Prostate gland (tissue), 2 donors: ENCODE measurements at regions not wholly inside any gene's neighbourhood (a gene's known extent, or its start where the extent isn't known, plus 50 kb on each side); places are given as distances from the start of the nearest gene placed in this dataset.

Experiments used
- DNase-seq: peaks from one replicate; pipeline ENCODE4 v3.0.0-alpha.2; 2019; ENCODE audit warnings: low spot score
- H3K27ac ChIP-seq, 2 donors: fragments of 200-600 bp; sonication (generic); 2 replicates each; pipeline ENCODE4 v1.5.1; 2017 to 2019
- H3K27me3 ChIP-seq: fragments of 200-600 bp; sonication (generic); replicated peaks from 2 replicates; pipeline ENCODE4 v1.5.1; 2019; ENCODE audit not compliant: insufficient read depth
- H3K36me3 ChIP-seq, 2 donors: fragments of 200-600 bp; sonication (generic); 1 replicate in 1 of 2; 2 replicates in 1 of 2; pipeline versions ENCODE4 v1.5.1 to v1.8.1; 2017 to 2019
- H3K4me1 ChIP-seq: fragments of 200-600 bp; sonication (generic); replicated peaks from 2 replicates; pipeline ENCODE4 v1.5.1; 2019
- H3K4me3 ChIP-seq, 2 donors: fragments of 200-600 bp; sonication (generic); 2 replicates each; pipeline ENCODE4 v1.5.1; 2017 to 2019
- H3K9me3 ChIP-seq: fragments of 200-600 bp; sonication (generic); 2 replicates; pipeline ENCODE4 v1.5.1; 2017
- CTCF ChIP-seq, 4 experiments: fragments of 200-600 bp in 2 of 4; fragments of 450-650 bp in 2 of 4; sonication (generic) in 2 of 4; IDR thresholded peaks; 1 replicate in 3 of 4; 2 replicates in 1 of 4; pipeline ENCODE4 v1.5.1; 2016 to 2019; ENCODE audit warnings: antibody characterized with exemption in 4 of 4, mild to moderate bottlenecking in 2 of 4, moderate library complexity in 2 of 4
- POLR2A ChIP-seq: fragments of 450-650 bp; IDR thresholded peaks from one replicate; pipeline ENCODE4 v1.6.1; 2016; ENCODE audit warnings: antibody characterized with exemption, mild to moderate bottlenecking
- POLR2AphosphoS5 ChIP-seq: sonication (generic); formaldehyde crosslinking; IDR thresholded peaks from one replicate; pipeline ENCODE4 v1.6.1; 2017; ENCODE audit warnings: antibody characterized with exemption
- WGBS: methylation state at CpG from one replicate; pipeline ENCODE4 v1.1.5; 2018; 5-methylcytosine and 5-hydroxymethylcytosine counted together
- intact Hi-C: fragments of 100-400 bp; cut with DNase I; formaldehyde crosslinking; loops from one replicate; pipeline ENCODE4 v1.14.2; 2022

GRCh38 chr7:88628363-88629085 is 131.0 kb upstream of the ZNF804B start:
- Histone ChIP-seq H3K9me3 (no peaks in the 10 kb centered on the region), H3K36me3 (no peaks in the 10 kb centered on the region), H3K27ac (no peak overlapping the region), H3K27me3 (no peaks in the 10 kb centered on the region), H3K4me1 (no peaks in the 10 kb centered on the region), H3K4me3 (no peak overlapping the region)
- DNase-seq = no peak
- no peak for TF ChIP-seq POLR2A
- TF ChIP-seq CTCF (IDR thresholded peaks at IDR 0.05) = no peak
- intact Hi-C loops = no loop called here
- 84% methylated on average over 2 of the region's 2 CpGs for WGBS

- intact Hi-C loops = no loop called here
- Histone ChIP-seq H3K27me3 (no peaks in the 10 kb centered on the region), H3K4me1 (no peaks in the 10 kb centered on the region), H3K27ac (no peak overlapping the region), H3K36me3 (no peaks in the 10 kb centered on the region), H3K4me3 (no peak overlapping the region), H3K9me3 (no peaks in the 10 kb centered on the region)
- no peak for DNase-seq
- 91% methylated on average over 2 of the region's 2 CpGs for WGBS
- TF ChIP-seq POLR2A = no peak
Observed at GRCh38 chr7:88617185-88617584, 142.3 kb upstream of the ZNF804B start.

- H3K9me3 ChIP-seq = no peaks in the 10 kb centered on the region
- no peaks in the 10 kb centered on the region for H3K27me3 ChIP-seq
- H3K4me3 ChIP-seq = no peak overlapping the region
- TF ChIP-seq CTCF (IDR thresholded peaks at IDR 0.05) = no peak
- no peak for TF ChIP-seq POLR2A
- TF ChIP-seq POLR2AphosphoS5 = no peak
- no peak for DNase-seq
- no peak overlapping the region for H3K27ac ChIP-seq
- intact Hi-C loops = no loop called here
- no peaks in the 10 kb centered on the region for H3K36me3 ChIP-seq
- H3K4me1 ChIP-seq = no peaks in the 10 kb centered on the region
- WGBS = 91% methylated on average over 2 of the region's 2 CpGs
Observed at GRCh38 chr7:88615336-88615735, 144.2 kb upstream of the ZNF804B start.

- Histone ChIP-seq H3K9me3 (no peaks in the 10 kb centered on the region), H3K36me3 (no peaks in the 10 kb centered on the region), H3K27ac (no peak overlapping the region), H3K4me3 (no peak overlapping the region), H3K4me1 (no peaks in the 10 kb centered on the region), H3K27me3 (no peaks in the 10 kb centered on the region)
- intact Hi-C loops = no loop called here
- TF ChIP-seq CTCF (IDR thresholded peaks at IDR 0.05) = no peak
- TF ChIP-seq POLR2A = no peak
- no peak for TF ChIP-seq POLR2AphosphoS5
- WGBS = 87% methylated on average over 3 of the region's 3 CpGs
- no peak for DNase-seq
Observed at GRCh38 chr7:88614736-88615135, 144.8 kb upstream of the ZNF804B start.

GRCh38 chr7:88610942-88611341 is 148.6 kb upstream of the ZNF804B start:
- no peaks in the 10 kb centered on the region for H3K4me1 ChIP-seq
- 76% methylated on average over 4 of the region's 4 CpGs for WGBS

More at GRCh38 chr7:88610942-88611341, 148.6 kb upstream of the ZNF804B start:
- DNase-seq = no peak
- Histone ChIP-seq H3K27ac (no peak overlapping the region), H3K4me3 (no peak overlapping the region), H3K9me3 (no peaks in the 10 kb centered on the region), H3K36me3 (no peaks in the 10 kb centered on the region), H3K27me3 (no peaks in the 10 kb centered on the region)
- intact Hi-C loops = no loop called here
- no peak for TF ChIP-seq CTCF (IDR thresholded peaks at IDR 0.05)
- TF ChIP-seq POLR2A = no peak
- no peak for TF ChIP-seq POLR2AphosphoS5
